Thyroid gland (tissue), 4 donors: ENCODE measurements at regions not wholly inside any gene's neighbourhood (a gene's known extent, or its start where the extent isn't known, plus 50 kb on each side); places are given as distances from the start of the nearest gene placed in this dataset.

Source experiments
- CTCF ChIP-seq, 6 experiments: fragments of 200-600 bp in 3 of 6; fragments of 450-650 bp in 3 of 6; sonication (generic) in 3 of 6; IDR thresholded peaks; one replicate each; pipeline ENCODE4 v1.5.1; 2016 to 2019; ENCODE audit warnings: antibody characterized with exemption in 6 of 6, mild to moderate bottlenecking in 2 of 6, inconsistent platforms in 1 of 6, moderate library complexity in 1 of 6
- POLR2A ChIP-seq, 2 donors: fragments of 450-650 bp; IDR thresholded peaks; one replicate each; pipeline ENCODE4 v1.6.1; 2017; ENCODE audit warnings: antibody characterized with exemption in 2 of 2, mild to moderate bottlenecking in 2 of 2, moderate library complexity in 1 of 2

GRCh38 chr17:70776441-70776840 is 607.1 kb downstream of the KCNJ2 start:
- TF ChIP-seq CTCF (IDR thresholded peaks at IDR 0.05) (no peak), POLR2A (IDR thresholded peaks at IDR 0.05) (no peak)
